Kidney epithelial cell (primary cell): ENCODE measurements at regions not wholly inside any gene's neighbourhood (a gene's known extent, or its start where the extent isn't known, plus 50 kb on each side); places are given as distances from the start of the nearest gene placed in this dataset.

Experiments used
- DNase-seq: peaks from one replicate; pipeline ENCODE4 v3.0.0-alpha.2; 2010; ENCODE audit warnings: low read depth
- H3K27me3 ChIP-seq: 2 replicates; pipeline ENCODE4 v1.6.0; 2011; ENCODE audit warnings: low read length; ENCODE audit not compliant: control insufficient read depth, insufficient read depth
- H3K36me3 ChIP-seq: 2 replicates; pipeline ENCODE4 v1.5.1; 2011; ENCODE audit warnings: low read length; ENCODE audit not compliant: control insufficient read depth, insufficient read depth
- H3K4me3 ChIP-seq: 2 replicates; pipeline ENCODE4 v1.5.1; 2011; ENCODE audit warnings: low read depth, mild to moderate bottlenecking, control low read depth, low read length
- CTCF ChIP-seq: IDR thresholded peaks from 2 replicates; pipeline ENCODE4 v1.5.1; 2011; ENCODE audit warnings: mild to moderate bottlenecking, moderate library complexity, low read length, control low read depth, inconsistent platforms; ENCODE audit not compliant: insufficient read depth, poor library complexity, severe bottlenecking

GRCh38 chr1:13892198-13892597, 192.2 kb downstream of the PRDM2 start:
- peaks cover 23% of the 10 kb centered on the region for H3K27me3 ChIP-seq
- TF ChIP-seq CTCF: no peak
- H3K36me3 ChIP-seq: no peaks in the 10 kb centered on the region
- no peak for DNase-seq
- H3K4me3 ChIP-seq: no peak overlapping the region

- H3K36me3 ChIP-seq: no peaks in the 10 kb centered on the region
- DNase-seq: no peak
- H3K27me3 ChIP-seq: peaks cover 23% of the 10 kb centered on the region
- H3K4me3 ChIP-seq: no peak overlapping the region
- TF ChIP-seq CTCF: no peak
Observed at GRCh38 chr1:13892671-13893325, 192.8 kb downstream of the PRDM2 start.

- peaks cover 23% of the 10 kb centered on the region for H3K27me3 ChIP-seq
- TF ChIP-seq CTCF: no peak
- H3K4me3 ChIP-seq: no peak overlapping the region
- DNase-seq: no peak
- no peaks in the 10 kb centered on the region for H3K36me3 ChIP-seq
Observed at GRCh38 chr1:13893409-13893821, 193.4 kb downstream of the PRDM2 start.

GRCh38 chr1:13896932-13897331, 196.9 kb downstream of the PRDM2 start:
- Histone ChIP-seq H3K36me3 (no peaks in the 10 kb centered on the region), H3K27me3 (peaks cover 18% of the 10 kb centered on the region), H3K4me3 (no peak overlapping the region)
- DNase-seq: no peak
- TF ChIP-seq CTCF: no peak

- DNase-seq: no peak
- Histone ChIP-seq H3K4me3 (no peak overlapping the region), H3K36me3 (no peaks in the 10 kb centered on the region), H3K27me3 (peaks cover 5% of the 10 kb centered on the region)
- TF ChIP-seq CTCF: no peak
Observed at GRCh38 chr1:13898406-13898805, 198.4 kb downstream of the PRDM2 start.

- Histone ChIP-seq H3K27me3 (peaks cover 3% of the 10 kb centered on the region), H3K36me3 (no peaks in the 10 kb centered on the region), H3K4me3 (no peak overlapping the region)
- TF ChIP-seq CTCF: no peak
- DNase-seq: no peak
Observed at GRCh38 chr1:13899856-13900255, 199.9 kb downstream of the PRDM2 start.
